Ishikawa (cell line): ENCODE measurements at regions not wholly inside any gene's neighbourhood (a gene's known extent, or its start where the extent isn't known, plus 50 kb on each side); places are given as distances from the start of the nearest gene placed in this dataset.

ENCODE experiments used
- CEBPB ChIP-seq: IDR thresholded peaks from 2 replicates; pipeline ENCODE4 v1.6.1; 2012
- CREB1 ChIP-seq: IDR thresholded peaks from 2 replicates; pipeline ENCODE4 v1.6.1; 2012; ENCODE audit warnings: low read depth
- EGR1 ChIP-seq: IDR thresholded peaks from 2 replicates; pipeline ENCODE4 v1.6.1; 2012
- EP300 ChIP-seq: IDR thresholded peaks from 2 replicates; pipeline ENCODE4 v1.6.1; 2012; ENCODE audit warnings: borderline replicate concordance
- FOXM1 ChIP-seq: IDR thresholded peaks from 2 replicates; pipeline ENCODE4 v1.6.1; 2012; ENCODE audit warnings: low read depth, borderline replicate concordance
- NFIC ChIP-seq: IDR thresholded peaks from 2 replicates; pipeline ENCODE4 v1.6.1; 2012
- RAD21 ChIP-seq: IDR thresholded peaks from 2 replicates; pipeline ENCODE4 v1.6.1; 2012; ENCODE audit warnings: low read depth
- TAF1 ChIP-seq: IDR thresholded peaks from 2 replicates; pipeline ENCODE4 v1.6.1; 2012; ENCODE audit warnings: low read depth, mild to moderate bottlenecking
- TCF12 ChIP-seq: IDR thresholded peaks from 2 replicates; pipeline ENCODE4 v1.6.1; 2012; ENCODE audit warnings: low read depth
- TEAD4 ChIP-seq: IDR thresholded peaks from 2 replicates; pipeline ENCODE4 v1.6.1; 2012
- YY1 ChIP-seq: IDR thresholded peaks from 2 replicates; pipeline ENCODE4 v1.6.1; 2012; ENCODE audit warnings: low read depth
- ZBTB7A ChIP-seq: IDR thresholded peaks from 2 replicates; pipeline ENCODE4 v1.6.1; 2012; ENCODE audit warnings: low read depth
- TF ChIP-seq, protein P1 (sequence below): IDR thresholded peaks from 2 replicates; pipeline ENCODE4 v1.6.1; 2012
- TF ChIP-seq, protein P2 (sequence below): IDR thresholded peaks from 2 replicates; pipeline ENCODE4 v1.6.1; 2012; ENCODE audit warnings: low read depth, mild to moderate bottlenecking

GRCh38 chr15:38745626-38746025, 181.0 kb upstream of the RASGRP1 start:
- TF ChIP-seq NFIC: no peak
- TF ChIP-seq TAF1: no peak
- no peak for TF ChIP-seq CREB1
- TF ChIP-seq CEBPB: no peak
- TF ChIP-seq, protein P1, sequence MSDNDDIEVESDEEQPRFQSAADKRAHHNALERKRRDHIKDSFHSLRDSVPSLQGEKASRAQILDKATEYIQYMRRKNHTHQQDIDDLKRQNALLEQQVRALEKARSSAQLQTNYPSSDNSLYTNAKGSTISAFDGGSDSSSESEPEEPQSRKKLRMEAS: no peak
- TF ChIP-seq, protein P2, sequence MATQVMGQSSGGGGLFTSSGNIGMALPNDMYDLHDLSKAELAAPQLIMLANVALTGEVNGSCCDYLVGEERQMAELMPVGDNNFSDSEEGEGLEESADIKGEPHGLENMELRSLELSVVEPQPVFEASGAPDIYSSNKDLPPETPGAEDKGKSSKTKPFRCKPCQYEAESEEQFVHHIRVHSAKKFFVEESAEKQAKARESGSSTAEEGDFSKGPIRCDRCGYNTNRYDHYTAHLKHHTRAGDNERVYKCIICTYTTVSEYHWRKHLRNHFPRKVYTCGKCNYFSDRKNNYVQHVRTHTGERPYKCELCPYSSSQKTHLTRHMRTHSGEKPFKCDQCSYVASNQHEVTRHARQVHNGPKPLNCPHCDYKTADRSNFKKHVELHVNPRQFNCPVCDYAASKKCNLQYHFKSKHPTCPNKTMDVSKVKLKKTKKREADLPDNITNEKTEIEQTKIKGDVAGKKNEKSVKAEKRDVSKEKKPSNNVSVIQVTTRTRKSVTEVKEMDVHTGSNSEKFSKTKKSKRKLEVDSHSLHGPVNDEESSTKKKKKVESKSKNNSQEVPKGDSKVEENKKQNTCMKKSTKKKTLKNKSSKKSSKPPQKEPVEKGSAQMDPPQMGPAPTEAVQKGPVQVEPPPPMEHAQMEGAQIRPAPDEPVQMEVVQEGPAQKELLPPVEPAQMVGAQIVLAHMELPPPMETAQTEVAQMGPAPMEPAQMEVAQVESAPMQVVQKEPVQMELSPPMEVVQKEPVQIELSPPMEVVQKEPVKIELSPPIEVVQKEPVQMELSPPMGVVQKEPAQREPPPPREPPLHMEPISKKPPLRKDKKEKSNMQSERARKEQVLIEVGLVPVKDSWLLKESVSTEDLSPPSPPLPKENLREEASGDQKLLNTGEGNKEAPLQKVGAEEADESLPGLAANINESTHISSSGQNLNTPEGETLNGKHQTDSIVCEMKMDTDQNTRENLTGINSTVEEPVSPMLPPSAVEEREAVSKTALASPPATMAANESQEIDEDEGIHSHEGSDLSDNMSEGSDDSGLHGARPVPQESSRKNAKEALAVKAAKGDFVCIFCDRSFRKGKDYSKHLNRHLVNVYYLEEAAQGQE: no peak
- no peak for TF ChIP-seq FOXM1
- TF ChIP-seq YY1: no peak
- TF ChIP-seq EP300: no peak
- TF ChIP-seq RAD21: no peak
- TF ChIP-seq ZBTB7A: no peak
- TF ChIP-seq EGR1: no peak
- no peak for TF ChIP-seq TCF12
- TF ChIP-seq TEAD4: no peak
